Thoracic aorta (tissue), 2 donors: ENCODE measurements at regions not wholly inside any gene's neighbourhood (a gene's known extent, or its start where the extent isn't known, plus 50 kb on each side); places are given as distances from the start of the nearest gene placed in this dataset.

ENCODE experiments used
- ATAC-seq: fragments of 150-250 bp; one replicate; pipeline ENCODE4 v1.8.0; 2017; ENCODE audit warnings: low read depth; ENCODE audit not compliant: insufficient number of reproducible peaks, low FRiP score
- DNase-seq: peaks from one replicate; pipeline ENCODE4 v3.0.0-alpha.2; 2020; ENCODE audit warnings: low spot score
- H3K27ac ChIP-seq, 2 donors: fragments of 200-600 bp; sonication (generic); 1 replicate in 1 of 2; 2 replicates in 1 of 2; pipeline ENCODE4 v1.5.1; 2016; ENCODE audit warnings: mild to moderate bottlenecking in 2 of 2, moderate library complexity in 2 of 2
- H3K27me3 ChIP-seq: fragments of 200-600 bp; sonication (generic); replicated peaks from 2 replicates; pipeline ENCODE4 v1.6.0; 2016; ENCODE audit warnings: mild to moderate bottlenecking; ENCODE audit not compliant: insufficient read depth
- H3K36me3 ChIP-seq: fragments of 200-600 bp; sonication (generic); one replicate; pipeline ENCODE4 v1.5.1; 2016
- H3K4me1 ChIP-seq, 2 donors: fragments of 200-600 bp; sonication (generic); 1 replicate in 1 of 2; 2 replicates in 1 of 2; pipeline versions ENCODE4 v1.5.1 to v1.6.0; 2016; ENCODE audit warnings: low read depth in 2 of 2, mild to moderate bottlenecking in 1 of 2; ENCODE audit not compliant: control insufficient read depth in 1 of 2
- H3K4me3 ChIP-seq: fragments of 200-600 bp; sonication (generic); 2 replicates; pipeline ENCODE4 v1.5.1; 2016; ENCODE audit warnings: mild to moderate bottlenecking
- H3K9me3 ChIP-seq: fragments of 200-600 bp; sonication (generic); 2 replicates; pipeline ENCODE4 v1.5.1; 2016
- CTCF ChIP-seq: fragments of 200-600 bp; sonication (generic); IDR thresholded peaks from one replicate; pipeline ENCODE4 v1.5.1; 2019; ENCODE audit warnings: antibody characterized with exemption

- DNase-seq (no peak), ATAC-seq (no peak)
- Histone ChIP-seq H3K27ac (no peak overlapping the region), H3K36me3 (no peaks in the 10 kb centered on the region), H3K4me1 (no peaks in the 10 kb centered on the region), H3K4me3 (no peak overlapping the region), H3K27me3 (no peaks in the 10 kb centered on the region), H3K9me3 (no peaks in the 10 kb centered on the region)
- TF ChIP-seq CTCF: no peak
These were observed 173.8 kb upstream of the NRSN1 start for GRCh38 chr6:23952245-23952644.

GRCh38 chr6:23953976-23954375, 172.0 kb upstream of the NRSN1 start:
- H3K27me3 ChIP-seq: no peaks in the 10 kb centered on the region
- DNase-seq: no peak
- no peak for TF ChIP-seq CTCF
- ATAC-seq: no peak
- H3K27ac ChIP-seq: no peak overlapping the region
- no peaks in the 10 kb centered on the region for H3K9me3 ChIP-seq
- H3K4me1 ChIP-seq: no peaks in the 10 kb centered on the region
- no peak overlapping the region for H3K4me3 ChIP-seq
- no peaks in the 10 kb centered on the region for H3K36me3 ChIP-seq

- no peak for DNase-seq
- Histone ChIP-seq H3K27me3 (no peaks in the 10 kb centered on the region), H3K36me3 (no peaks in the 10 kb centered on the region), H3K4me3 (no peak overlapping the region), H3K4me1 (no peaks in the 10 kb centered on the region), H3K9me3 (no peaks in the 10 kb centered on the region), H3K27ac (no peak overlapping the region)
- ATAC-seq: no peak
- no peak for TF ChIP-seq CTCF
These were observed 169.0 kb upstream of the NRSN1 start for GRCh38 chr6:23957017-23957416.

- no peak for DNase-seq
- ATAC-seq: no peak
- Histone ChIP-seq H3K36me3 (no peaks in the 10 kb centered on the region), H3K27ac (no peak overlapping the region), H3K9me3 (no peaks in the 10 kb centered on the region), H3K27me3 (no peaks in the 10 kb centered on the region), H3K4me1 (no peaks in the 10 kb centered on the region), H3K4me3 (no peak overlapping the region)
- TF ChIP-seq CTCF: no peak
These were observed 161.2 kb upstream of the NRSN1 start for GRCh38 chr6:23964865-23965264.

- DNase-seq (no peak), ATAC-seq (no peak)
- no peaks in the 10 kb centered on the region for H3K9me3 ChIP-seq
These were observed 156.7 kb upstream of the NRSN1 start for GRCh38 chr6:23969344-23969743.

More at GRCh38 chr6:23969344-23969743, 156.7 kb upstream of the NRSN1 start:
- no peak for TF ChIP-seq CTCF
- H3K36me3 ChIP-seq: no peaks in the 10 kb centered on the region
- no peaks in the 10 kb centered on the region for H3K27me3 ChIP-seq
- no peak overlapping the region for H3K4me3 ChIP-seq
- no peak overlapping the region for H3K27ac ChIP-seq
- H3K4me1 ChIP-seq: no peaks in the 10 kb centered on the region
